K562 (cell line): ENCODE measurements at regions not wholly inside any gene's neighbourhood (a gene's known extent, or its start where the extent isn't known, plus 50 kb on each side); places are given as distances from the start of the nearest gene placed in this dataset.

Experiments used
- ATAC-seq: fragments of 200-7000 bp; cut with Tn5 transposase; 3 replicates; pipeline ENCODE4 v1.9.1; 2020; ENCODE audit warnings: moderate library complexity
- BruUV-seq: library from RNA; stranded (reverse); fragments of 400-500 nt; replicated peaks from 2 replicates; lab custom pipeline; 2021; lab: Mats Ljungman, UMichigan
- CTCF ChIA-PET: fragments of 300-600 bp; formaldehyde crosslinking; extraction: SDS; loops from one replicate; lab custom pipeline; 2021; ENCODE audit warnings: low intra/inter-chr PET ratio; lab: Yijun Ruan, JAX
- POLR2A ChIA-PET: fragments of 300-600, 350-650 bp; sonication (Branson Sonifier 250); formaldehyde crosslinking; extraction: SDS; loops from one replicate; lab custom pipeline; 2021; ENCODE audit warnings: antibody characterized with exemption, inconsistent platforms; lab: Yijun Ruan, JAX
- DNase-seq, 4 experiments: peaks; one replicate each; pipeline versions ENCODE4 v3.0.0 to v3.0.0-alpha.2; 2011 to 2018; ENCODE audit warnings: low spot score in 3 of 4, mixed read lengths in 3 of 4; ENCODE audit errors: extremely low read depth in 1 of 4
- FAIRE-seq: peaks from 2 replicates; lab custom pipeline; 2011; peaks lifted over from hg19 to GRCh38; lab: Jason Lieb, UNC
- H2AFZ ChIP-seq: 2 replicates; pipeline ENCODE4 v1.6.0; 2011; ENCODE audit warnings: low read depth, low read length, control low read depth, inconsistent platforms
- H3K27ac ChIP-seq: fragments of 200-600 bp; 3 replicates; pipeline ENCODE4 v1.8.0; 2011; ENCODE audit warnings: low read depth, mild to moderate bottlenecking, control low read depth, inconsistent platforms, low read length, moderate library complexity, mixed read lengths; ENCODE audit errors: extremely low read depth
- H3K27me3 ChIP-seq, 2 experiments: fragments of 300-600 bp in 1 of 2; 2 replicates in 1 of 2; 3 replicates in 1 of 2; pipeline versions ENCODE4 v1.6.0 to v1.8.0; 2011; ENCODE audit warnings: inconsistent platforms in 2 of 2, low read length in 2 of 2, mild to moderate bottlenecking in 1 of 2, mixed read lengths in 1 of 2, moderate library complexity in 1 of 2; ENCODE audit not compliant: control insufficient read depth in 2 of 2, insufficient read depth in 2 of 2
- H3K36me3 ChIP-seq: fragments of 300-600 bp; 3 replicates; pipeline ENCODE4 v1.8.0; 2011; ENCODE audit warnings: mild to moderate bottlenecking, low read length, inconsistent platforms; ENCODE audit not compliant: control insufficient read depth, insufficient read depth
- H3K4me1 ChIP-seq, 2 experiments: fragments of 200-600 bp in 1 of 2; replicated peaks in 1 of 2; 2 replicates in 1 of 2; 3 replicates in 1 of 2; pipeline versions ENCODE4 v1.5.1 to v1.8.0; 2011; ENCODE audit warnings: inconsistent platforms in 2 of 2, low read length in 2 of 2, mild to moderate bottlenecking in 1 of 2, mixed read lengths in 1 of 2, moderate library complexity in 1 of 2; ENCODE audit not compliant: control insufficient read depth in 2 of 2, insufficient read depth in 2 of 2
- H3K4me2 ChIP-seq: 2 replicates; pipeline ENCODE4 v1.6.1; 2011; ENCODE audit warnings: low read length, control low read depth, inconsistent platforms, mixed read lengths; ENCODE audit not compliant: insufficient read depth
- H3K4me3 ChIP-seq: fragments of 200-600 bp; sonication (generic), shearing (Covaris generic); 2 replicates; pipeline ENCODE4 v1.5.1; 2016; ENCODE audit warnings: control low read depth, inconsistent platforms
- H3K79me2 ChIP-seq: fragments of 200-600 bp; 3 replicates; pipeline ENCODE4 v1.8.0; 2011; ENCODE audit warnings: low read length, inconsistent platforms; ENCODE audit not compliant: control insufficient read depth, insufficient read depth
- H3K9ac ChIP-seq, 2 experiments: 2 replicates each; pipeline versions ENCODE4 v1.6.0 to v1.6.1; 2011; ENCODE audit warnings: low read depth in 2 of 2, low read length in 2 of 2, control low read depth in 1 of 2, inconsistent platforms in 1 of 2, mild to moderate bottlenecking in 1 of 2, mixed read lengths in 1 of 2; ENCODE audit not compliant: insufficient read depth in 1 of 2
- H3K9me1 ChIP-seq: one replicate; pipeline ENCODE4 v1.6.0; 2011; ENCODE audit warnings: inconsistent platforms, mild to moderate bottlenecking, low read length, moderate library complexity; ENCODE audit not compliant: control insufficient read depth, insufficient read depth
- H3K9me3 ChIP-seq: replicated peaks from 2 replicates; pipeline ENCODE4 v1.5.1; 2011; ENCODE audit warnings: low read depth, low read length, inconsistent platforms; ENCODE audit not compliant: control insufficient read depth, insufficient read depth
- H4K20me1 ChIP-seq: replicated peaks from 2 replicates; pipeline ENCODE4 v1.6.1; 2011; ENCODE audit warnings: low read length, inconsistent platforms, mixed read lengths; ENCODE audit not compliant: control insufficient read depth, insufficient read depth
- ETS2 ChIP-seq: IDR thresholded peaks from 2 replicates; pipeline ENCODE4 v1.6.1; 2016; ENCODE audit warnings: borderline replicate concordance, missing genetic modification characterization, mild to moderate bottlenecking, moderate library complexity, missing compliant biosample characterization; ENCODE audit not compliant: poor library complexity, severe bottlenecking
- FOXK1 ChIP-seq: sonication (generic); formaldehyde crosslinking; IDR thresholded peaks from 2 replicates; pipeline ENCODE4 v1.8.0; 2022; ENCODE audit warnings: missing genetic modification reagents, mild to moderate bottlenecking, borderline replicate concordance
- HDAC8 ChIP-seq: fragments of 450-650 bp; IDR thresholded peaks from 2 replicates; pipeline ENCODE4 v1.6.1; 2016; ENCODE audit warnings: mild to moderate bottlenecking, missing genetic modification characterization, moderate library complexity, missing compliant biosample characterization
- HLTF ChIP-seq: fragments of 450-650 bp; IDR thresholded peaks from 2 replicates; pipeline ENCODE4 v1.6.1; 2016
- MBD2 ChIP-seq: sonication (generic); IDR thresholded peaks from 2 replicates; pipeline ENCODE4 v1.6.1; 2016; ENCODE audit warnings: low read depth, borderline replicate concordance
- MEF2A ChIP-seq: IDR thresholded peaks from 2 replicates; pipeline ENCODE4 v1.6.1; 2011; ENCODE audit warnings: low read depth, mild to moderate bottlenecking, low read length, moderate library complexity; ENCODE audit not compliant: control insufficient read depth
- NFE2L1 ChIP-seq: fragments of 450-650 bp; IDR thresholded peaks from 2 replicates; pipeline ENCODE4 v1.6.1; 2016; ENCODE audit warnings: missing genetic modification characterization, low read depth, mild to moderate bottlenecking, missing compliant biosample characterization, moderate library complexity, borderline replicate concordance
- OTX1 ChIP-seq: fragments of 450-650 bp; formaldehyde crosslinking; IDR thresholded peaks from 2 replicates; pipeline ENCODE4 v1.4.0; 2022; ENCODE audit warnings: mild to moderate bottlenecking
- RAD51 ChIP-seq: fragments of 450-650 bp; IDR thresholded peaks from 2 replicates; pipeline ENCODE4 v1.7.1; 2016; ENCODE audit warnings: low read depth, mild to moderate bottlenecking, borderline replicate concordance
- RBM34 ChIP-seq: fragments of 200-400 bp; formaldehyde crosslinking; IDR thresholded peaks from 2 replicates; pipeline ENCODE4 v1.6.1; 2018; ENCODE audit warnings: low read length, borderline replicate concordance; ENCODE audit not compliant: insufficient read depth
- SMAD2 ChIP-seq: fragments of 150-350 bp; IDR thresholded peaks from 2 replicates; pipeline ENCODE4 v1.6.1; 2014; ENCODE audit warnings: low read depth, mild to moderate bottlenecking, low read length
- ZBED1 ChIP-seq: IDR thresholded peaks from 2 replicates; pipeline ENCODE4 v1.6.1; 2014
- ZNF41 ChIP-seq: fragments of 250-450 bp; sonication (Bioruptor Pico); conservative IDR thresholded peaks from 2 replicates; pipeline ENCODE4 v1.4.0; 2020; ENCODE audit warnings: mild to moderate bottlenecking
- WGBS: fragments of 100-300 bp; shearing (Covaris generic); methylation state at CpG from one replicate; pipeline ENCODE4 v1.1.6; 2016; ENCODE audit warnings: low coverage, mixed read lengths; ENCODE audit not compliant: insufficient coverage; ENCODE audit errors: missing lambda C conversion rate; 5-methylcytosine and 5-hydroxymethylcytosine counted together
- in situ Hi-C: fragments of 300-500 bp; cut with MboI; formaldehyde crosslinking; loops from 4 replicates; pipeline ENCODE4 v1.15.0; 2018; ENCODE audit warnings: inconsistent platforms, mixed read lengths
- intact Hi-C: fragments of 100-400 bp; cut with micrococcal nuclease; formaldehyde crosslinking; loops from 2 replicates; pipeline ENCODE4 v1.14.2; 2022
- TF ChIP-seq, protein P1 (sequence below): fragments of 250-450 bp; sonication (Bioruptor Pico); IDR thresholded peaks from 2 replicates; pipeline ENCODE4 v1.8.0; 2021; ENCODE audit warnings: borderline replicate concordance, mild to moderate bottlenecking, moderate library complexity; ENCODE audit not compliant: poor library complexity, severe bottlenecking
- TF ChIP-seq, protein P2 (sequence below): fragments of 250-450 bp; sonication (Bioruptor Pico); IDR thresholded peaks from 2 replicates; pipeline ENCODE4 v1.5.0; 2021
- TF ChIP-seq, protein P3 (sequence below): fragments of 450-650 bp; IDR thresholded peaks from 2 replicates; pipeline ENCODE4 v1.6.1; 2016

DNA sequence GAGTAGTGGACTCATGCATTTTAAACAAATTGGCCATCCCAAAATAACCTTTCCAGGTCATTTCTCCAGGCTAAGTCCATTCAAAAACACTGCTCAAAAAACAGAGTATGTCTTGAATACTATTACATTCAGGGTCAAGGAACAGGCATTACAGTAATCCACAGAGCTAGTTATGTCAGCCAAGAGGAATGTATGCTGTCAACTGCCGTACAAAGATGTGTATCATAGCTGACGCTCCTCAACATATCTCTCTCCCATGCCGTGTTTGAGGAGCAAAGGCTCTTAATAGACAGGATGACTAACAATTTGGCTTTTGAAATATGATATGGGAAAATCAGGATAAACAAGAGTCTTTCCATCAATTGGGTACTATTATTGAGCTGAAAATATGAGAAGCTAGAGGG lies 68.8 kb upstream of the KCTD1 start:
- H3K9ac ChIP-seq, result no peak overlapping the region
- H3K9me1 ChIP-seq, result no peaks in the 10 kb centered on the region
- H3K27me3 ChIP-seq, result no peaks in the 10 kb centered on the region
- FAIRE-seq (no peak), DNase-seq (no peak), ATAC-seq (no peak)
- no peaks in the 10 kb centered on the region for H3K36me3 ChIP-seq
- H3K4me3 ChIP-seq, result no peak overlapping the region
- H3K79me2 ChIP-seq, result no peaks in the 10 kb centered on the region
- 0% methylated on average over 3 of the region's 3 CpGs for WGBS
- in situ Hi-C loops, result no loop called here
- ChIA-PET POLR2A (no interaction called here), CTCF (no interaction called here)
- intact Hi-C loops, result no loop called here
- H3K27ac ChIP-seq, result no peak overlapping the region
- no peaks in the 10 kb centered on the region for H4K20me1 ChIP-seq
- H2AFZ ChIP-seq, result no peak overlapping the region
- no peaks in the 10 kb centered on the region for H3K9me3 ChIP-seq
- no peak overlapping the region for H3K4me2 ChIP-seq
- no peaks in the 10 kb centered on the region for H3K4me1 ChIP-seq
- TF ChIP-seq ETS2 (tag) (no peak), RBM34 (no peak), HLTF (no peak), ZBED1 (no peak), ZNF41 (CRISPR knock-in tag) (no peak), MEF2A (no peak), SMAD2 (no peak), MBD2 (no peak), FOXK1 (CRISPR knock-in tag) (no peak), OTX1 (CRISPR knock-in tag) (no peak), NFE2L1 (tag) (no peak), HDAC8 (no peak), RAD51 (no peak)
- TF ChIP-seq, protein P1, sequence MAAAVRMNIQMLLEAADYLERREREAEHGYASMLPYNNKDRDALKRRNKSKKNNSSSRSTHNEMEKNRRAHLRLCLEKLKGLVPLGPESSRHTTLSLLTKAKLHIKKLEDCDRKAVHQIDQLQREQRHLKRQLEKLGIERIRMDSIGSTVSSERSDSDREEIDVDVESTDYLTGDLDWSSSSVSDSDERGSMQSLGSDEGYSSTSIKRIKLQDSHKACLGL (CRISPR knock-in tag), result no peak
- TF ChIP-seq, protein P2, sequence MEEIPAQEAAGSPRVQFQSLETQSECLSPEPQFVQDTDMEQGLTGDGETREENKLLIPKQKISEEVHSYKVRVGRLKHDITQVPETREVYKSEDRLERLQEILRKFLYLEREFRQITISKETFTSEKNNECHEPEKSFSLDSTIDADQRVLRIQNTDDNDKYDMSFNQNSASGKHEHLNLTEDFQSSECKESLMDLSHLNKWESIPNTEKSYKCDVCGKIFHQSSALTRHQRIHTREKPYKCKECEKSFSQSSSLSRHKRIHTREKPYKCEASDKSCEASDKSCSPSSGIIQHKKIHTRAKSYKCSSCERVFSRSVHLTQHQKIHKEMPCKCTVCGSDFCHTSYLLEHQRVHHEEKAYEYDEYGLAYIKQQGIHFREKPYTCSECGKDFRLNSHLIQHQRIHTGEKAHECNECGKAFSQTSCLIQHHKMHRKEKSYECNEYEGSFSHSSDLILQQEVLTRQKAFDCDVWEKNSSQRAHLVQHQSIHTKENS (CRISPR knock-in tag), result no peak
- TF ChIP-seq, protein P3, sequence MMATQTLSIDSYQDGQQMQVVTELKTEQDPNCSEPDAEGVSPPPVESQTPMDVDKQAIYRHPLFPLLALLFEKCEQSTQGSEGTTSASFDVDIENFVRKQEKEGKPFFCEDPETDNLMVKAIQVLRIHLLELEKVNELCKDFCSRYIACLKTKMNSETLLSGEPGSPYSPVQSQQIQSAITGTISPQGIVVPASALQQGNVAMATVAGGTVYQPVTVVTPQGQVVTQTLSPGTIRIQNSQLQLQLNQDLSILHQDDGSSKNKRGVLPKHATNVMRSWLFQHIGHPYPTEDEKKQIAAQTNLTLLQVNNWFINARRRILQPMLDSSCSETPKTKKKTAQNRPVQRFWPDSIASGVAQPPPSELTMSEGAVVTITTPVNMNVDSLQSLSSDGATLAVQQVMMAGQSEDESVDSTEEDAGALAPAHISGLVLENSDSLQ, result no peak
- no TSS peak for BruUV-seq
